ENCODE measurements at regions not wholly inside any gene's neighbourhood (a gene's known extent, or its start where the extent isn't known, plus 50 kb on each side); places are given as distances from the start of the nearest gene placed in this dataset.

GRCh38 chr1:94300731-94301130 lies 63.3 kb upstream of the ARHGAP29 start:
- TF ChIP-seq EZH2 (IDR thresholded peaks at IDR 0.05), result no peak
- TF ChIP-seq POLR2AphosphoS5 (IDR thresholded peaks at IDR 0.05; ENCODE audit: borderline replicate concordance, low read depth, low read length), result no peak

Measured in SK-N-MC (cell line).